Cardiac fibroblast (primary cell): ENCODE measurements at regions not wholly inside any gene's neighbourhood (a gene's known extent, or its start where the extent isn't known, plus 50 kb on each side); places are given as distances from the start of the nearest gene placed in this dataset.
"Not testable (repeated sequence)": the region's sequence is repeated elsewhere in the genome, so short reads cannot be mapped to it uniquely, and the experiment has no call there.

ENCODE experiments used
- DNase-seq, 2 donors: peaks; one replicate each; pipeline versions ENCODE4 v3.0.0 to v3.0.0-alpha.2; 2010; ENCODE audit warnings: low read depth in 2 of 2
- H3K4me3 ChIP-seq, 2 donors: replicated peaks in 1 of 2; 1 replicate in 1 of 2; 2 replicates in 1 of 2; pipeline ENCODE4 v1.5.1; 2011; ENCODE audit warnings: low read depth in 2 of 2, low read length in 2 of 2, mild to moderate bottlenecking in 2 of 2, moderate library complexity in 1 of 2
- TF ChIP-seq, protein P1 (sequence below): IDR thresholded peaks from one replicate; pipeline ENCODE4 v1.5.1; 2011; ENCODE audit warnings: low read depth, mild to moderate bottlenecking, low read length, inconsistent platforms

GRCh38 chr9:108259917-108260675 is 595.7 kb downstream of the ACTL7B start:
- DNase-seq, result no peak
- H3K4me3 ChIP-seq, result no peak overlapping the region
- TF ChIP-seq, protein P1, sequence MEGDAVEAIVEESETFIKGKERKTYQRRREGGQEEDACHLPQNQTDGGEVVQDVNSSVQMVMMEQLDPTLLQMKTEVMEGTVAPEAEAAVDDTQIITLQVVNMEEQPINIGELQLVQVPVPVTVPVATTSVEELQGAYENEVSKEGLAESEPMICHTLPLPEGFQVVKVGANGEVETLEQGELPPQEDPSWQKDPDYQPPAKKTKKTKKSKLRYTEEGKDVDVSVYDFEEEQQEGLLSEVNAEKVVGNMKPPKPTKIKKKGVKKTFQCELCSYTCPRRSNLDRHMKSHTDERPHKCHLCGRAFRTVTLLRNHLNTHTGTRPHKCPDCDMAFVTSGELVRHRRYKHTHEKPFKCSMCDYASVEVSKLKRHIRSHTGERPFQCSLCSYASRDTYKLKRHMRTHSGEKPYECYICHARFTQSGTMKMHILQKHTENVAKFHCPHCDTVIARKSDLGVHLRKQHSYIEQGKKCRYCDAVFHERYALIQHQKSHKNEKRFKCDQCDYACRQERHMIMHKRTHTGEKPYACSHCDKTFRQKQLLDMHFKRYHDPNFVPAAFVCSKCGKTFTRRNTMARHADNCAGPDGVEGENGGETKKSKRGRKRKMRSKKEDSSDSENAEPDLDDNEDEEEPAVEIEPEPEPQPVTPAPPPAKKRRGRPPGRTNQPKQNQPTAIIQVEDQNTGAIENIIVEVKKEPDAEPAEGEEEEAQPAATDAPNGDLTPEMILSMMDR, result no peak

DNA sequence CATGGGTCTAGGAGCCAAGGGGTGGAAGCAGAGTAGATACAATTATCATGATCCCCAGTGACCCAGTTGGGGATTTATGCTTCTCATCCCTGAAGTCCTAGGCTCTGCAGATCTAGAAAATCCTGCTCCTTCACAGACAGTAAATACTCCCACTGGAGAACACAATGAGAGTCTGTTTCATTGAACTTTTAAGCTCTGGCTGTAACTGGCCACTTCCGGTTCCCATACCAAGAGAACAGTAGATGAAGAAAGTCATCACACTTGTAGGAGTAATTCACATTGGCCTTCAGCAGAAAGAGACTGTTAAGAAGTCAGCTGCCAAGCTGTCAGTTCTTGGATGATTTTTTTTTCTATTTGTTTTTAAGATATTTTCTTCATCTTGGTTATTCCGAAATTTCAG is 597.1 kb downstream of the ACTL7B start:
- TF ChIP-seq, protein P1, result no peak
- no peak overlapping the region for H3K4me3 ChIP-seq
- DNase-seq, result no peak

- DNase-seq, result no peak
- TF ChIP-seq, protein P1, result no peak
- H3K4me3 ChIP-seq, result no peak overlapping the region
Measured at GRCh38 chr9:108257382-108257781, 598.4 kb downstream of the ACTL7B start.

DNA sequence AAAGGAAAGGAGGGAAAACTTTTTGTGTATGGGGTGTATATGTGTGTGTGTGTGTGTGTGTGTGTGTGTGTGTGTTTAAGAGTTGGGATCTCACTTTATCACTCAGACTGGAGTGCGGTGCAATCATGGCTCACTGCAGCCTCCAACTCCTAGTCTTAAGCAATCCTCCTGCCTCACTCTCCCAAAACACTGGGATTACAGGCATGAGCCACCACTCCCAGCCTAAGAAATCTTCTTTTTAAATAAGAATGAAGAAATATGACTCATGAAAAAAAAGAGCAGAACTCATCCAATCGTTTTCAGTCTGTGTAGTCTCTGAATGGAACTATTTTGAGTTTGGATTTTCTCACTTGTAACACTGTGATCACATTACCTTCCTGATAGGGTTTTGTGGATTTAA is 601.5 kb downstream of the ACTL7B start:
- DNase-seq, result no peak
- TF ChIP-seq, protein P1, result no peak
- no peak overlapping the region for H3K4me3 ChIP-seq

DNA sequence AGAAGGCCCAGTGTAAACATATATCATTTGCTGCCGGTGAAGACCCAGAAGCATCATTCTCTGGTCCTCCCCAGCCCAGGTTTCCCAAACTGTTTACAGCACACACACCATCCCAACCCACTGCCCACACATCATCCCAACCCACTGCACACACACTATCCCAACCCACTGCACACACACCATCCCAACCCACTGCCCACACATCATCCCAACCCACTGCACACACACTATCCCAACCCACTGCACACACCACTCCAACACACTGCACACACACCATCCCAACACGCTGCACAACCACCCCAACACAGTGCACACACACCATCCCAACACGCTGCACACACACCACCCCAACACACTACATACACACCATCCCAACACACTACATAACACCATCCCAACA is 608.4 kb downstream of the ACTL7B start:
- H3K4me3 ChIP-seq, DNase-seq: not testable (repeated sequence)

DNA sequence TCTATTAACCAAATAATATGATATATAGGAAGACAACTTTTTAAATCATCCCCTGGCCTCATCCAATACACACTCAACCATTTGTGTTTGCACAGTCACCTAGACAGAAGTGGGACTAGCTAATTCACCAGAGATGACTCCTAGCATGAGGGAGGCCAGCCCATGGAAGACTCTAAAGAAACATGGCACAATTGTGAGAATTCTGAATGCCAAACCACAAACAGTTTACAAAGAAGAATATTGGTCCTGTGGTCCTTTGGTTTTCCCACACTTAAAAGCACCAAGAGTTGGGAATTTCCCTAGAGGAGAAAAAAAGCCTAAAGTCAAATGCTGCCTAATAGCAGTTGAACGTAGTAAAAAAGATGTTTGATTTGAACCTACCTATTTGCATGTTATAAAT is 609.9 kb downstream of the ACTL7B start:
- no peak for DNase-seq
- TF ChIP-seq, protein P1, result no peak
- no peak overlapping the region for H3K4me3 ChIP-seq

DNA sequence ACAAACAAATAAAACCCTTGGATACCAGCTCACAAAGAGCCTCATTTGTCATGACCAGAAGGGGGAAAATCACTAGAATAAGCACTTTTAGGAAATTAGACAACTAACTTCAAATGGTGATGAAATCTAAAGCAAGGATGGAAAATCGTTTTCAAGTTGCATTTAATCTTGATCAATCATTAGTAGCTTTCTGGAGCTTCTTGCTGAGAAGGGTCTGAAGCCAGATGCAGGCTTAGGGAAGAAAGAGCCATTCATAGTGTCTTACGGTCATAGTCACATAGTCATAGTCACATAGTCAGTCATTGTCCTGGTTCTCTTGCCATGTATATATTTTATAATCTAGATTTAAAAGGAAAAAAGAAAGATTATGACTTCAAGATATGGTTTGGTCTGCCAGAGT is 610.5 kb downstream of the ACTL7B start:
- TF ChIP-seq, protein P1, result no peak
- H3K4me3 ChIP-seq, result no peak overlapping the region
- DNase-seq, result no peak
